CD4-positive, alpha-beta T cell treated with Interleukin-6 for 4 hours (primary cell): ENCODE measurements at regions not wholly inside any gene's neighbourhood (a gene's known extent, or its start where the extent isn't known, plus 50 kb on each side); places are given as distances from the start of the nearest gene placed in this dataset.
A peak's percentile ranks its signal among the peaks of the same experiment; 100 is the strongest.
"Not testable (repeated sequence)": the region's sequence is repeated elsewhere in the genome, so short reads cannot be mapped to it uniquely, and the experiment has no call there.

Experiments
- DNase-seq: peaks from one replicate; pipeline ENCODE4 v3.0.0-alpha.2; 2020; ENCODE audit warnings: mixed read lengths

- DNase-seq: not testable (repeated sequence)
These were observed 57.0 kb upstream of the NEUROD1 start for GRCh38 chr2:181737302-181737701.

GRCh38 chr2:181738074-181738473 lies 57.8 kb upstream of the NEUROD1 start:
- DNase-seq: no peak

DNA sequence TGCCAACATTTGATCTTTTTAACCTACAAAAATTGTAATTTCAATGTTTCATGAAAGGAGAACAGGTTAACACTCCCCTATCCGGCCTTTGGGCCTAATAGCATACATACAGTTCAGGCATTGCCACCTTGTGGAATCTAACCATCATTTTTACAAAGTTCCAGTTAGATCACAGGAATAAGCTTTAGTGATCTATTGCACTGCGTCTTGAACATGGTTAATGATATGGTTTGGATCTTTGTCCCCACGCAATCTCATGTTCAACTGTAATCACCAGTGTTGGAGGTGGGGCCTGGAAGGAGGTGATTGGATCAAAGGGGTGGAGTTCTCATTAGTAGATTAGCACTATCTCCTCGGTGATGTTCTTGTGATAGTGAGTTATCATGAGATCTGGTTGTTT lies 58.2 kb upstream of the NEUROD1 start:
- DNase-seq: no peak

GRCh38 chr2:181741756-181742155 lies 61.4 kb upstream of the NEUROD1 start:
- no peak for DNase-seq

DNA sequence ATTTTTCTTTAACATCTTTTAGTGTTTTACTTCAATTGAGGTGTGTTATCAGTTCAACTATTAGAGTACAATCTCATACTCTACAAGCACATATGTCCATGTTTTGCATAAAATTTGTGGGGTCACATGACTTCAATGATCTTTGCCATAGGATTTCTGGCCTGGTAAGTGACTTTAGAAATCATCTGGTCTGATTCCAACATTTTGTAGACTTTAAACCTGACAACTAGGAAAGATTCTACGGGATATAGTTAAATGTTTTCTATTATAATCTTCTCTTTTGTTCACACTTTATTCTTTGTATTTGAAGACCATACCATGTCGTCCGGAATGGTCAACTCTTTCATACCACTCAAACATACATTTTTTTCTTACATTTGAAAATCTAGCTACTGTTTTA lies 62.0 kb upstream of the NEUROD1 start:
- DNase-seq: no peak

DNA sequence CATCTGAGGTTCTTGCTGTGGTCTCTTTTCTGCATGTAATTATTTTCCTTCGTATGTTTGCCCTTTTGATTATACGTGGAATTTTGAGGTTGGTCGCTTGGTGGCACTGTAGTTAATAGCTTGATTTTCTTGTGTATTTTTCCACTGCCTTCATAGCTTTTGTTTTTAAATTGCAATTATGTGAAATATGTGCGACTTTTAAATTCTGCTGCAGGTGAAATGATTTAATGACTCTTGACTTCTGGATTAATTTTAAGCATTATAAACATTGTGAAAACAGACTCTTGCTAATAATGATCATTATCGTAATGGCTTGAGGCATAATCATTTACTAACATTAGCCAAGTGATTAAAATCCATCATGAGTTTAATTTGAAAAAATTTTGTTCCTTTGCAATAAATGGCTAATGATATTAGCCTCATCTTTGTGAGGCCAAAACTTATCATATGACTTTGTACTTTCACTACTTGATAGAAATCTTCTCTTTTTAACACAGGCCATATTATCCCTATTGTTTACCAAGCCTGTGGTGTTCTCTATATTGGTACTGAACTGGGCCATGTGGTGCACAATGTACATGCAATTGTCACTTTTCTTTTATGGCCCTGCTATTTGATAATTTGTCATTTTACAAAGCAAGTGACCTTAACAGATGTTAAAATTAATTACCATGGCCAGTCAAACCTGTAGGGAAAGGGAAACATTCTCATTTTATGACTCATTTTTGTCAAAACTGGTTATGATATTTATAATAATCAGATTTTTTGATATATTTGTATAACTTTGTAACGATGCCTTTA lies 62.8 kb upstream of the NEUROD1 start:
- DNase-seq: peak; percentile 25

GRCh38 chr2:181743723-181744031 lies 63.4 kb upstream of the NEUROD1 start:
- DNase-seq: no peak

DNA sequence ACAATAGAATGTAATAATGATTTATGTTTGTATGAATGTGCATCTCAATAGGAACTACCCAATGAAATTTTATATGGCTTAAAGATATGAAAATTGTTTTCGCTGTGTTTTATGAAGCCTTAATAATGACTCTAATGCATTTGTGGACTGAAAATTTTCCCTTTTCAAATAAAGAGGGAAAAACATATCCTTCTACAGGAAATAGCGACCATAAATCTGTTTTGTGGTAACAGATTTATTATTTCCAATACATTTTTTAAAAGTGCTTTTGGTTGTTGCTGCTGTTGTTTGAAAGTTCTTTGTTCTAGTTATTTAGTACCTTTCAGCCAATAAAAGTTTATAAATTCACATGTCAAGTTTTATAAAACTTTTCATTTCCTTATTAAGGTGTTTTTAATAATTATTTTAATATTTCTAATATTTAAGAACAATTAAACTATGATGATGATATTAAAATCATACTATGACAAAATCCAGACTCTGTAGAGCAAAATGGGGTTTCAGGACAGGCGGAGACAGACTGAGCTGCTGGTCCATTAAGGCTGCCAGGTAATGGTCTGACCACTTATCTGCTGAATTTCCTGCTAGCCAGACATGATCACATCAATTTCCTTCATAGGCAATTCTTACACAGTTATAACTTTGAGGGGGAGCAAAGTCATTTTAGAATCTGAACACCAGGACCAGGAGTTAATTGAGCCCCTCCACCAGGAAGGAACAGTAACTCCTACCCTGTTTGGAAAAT lies 65.7 kb upstream of the NEUROD1 start:
- no peak for DNase-seq

DNA sequence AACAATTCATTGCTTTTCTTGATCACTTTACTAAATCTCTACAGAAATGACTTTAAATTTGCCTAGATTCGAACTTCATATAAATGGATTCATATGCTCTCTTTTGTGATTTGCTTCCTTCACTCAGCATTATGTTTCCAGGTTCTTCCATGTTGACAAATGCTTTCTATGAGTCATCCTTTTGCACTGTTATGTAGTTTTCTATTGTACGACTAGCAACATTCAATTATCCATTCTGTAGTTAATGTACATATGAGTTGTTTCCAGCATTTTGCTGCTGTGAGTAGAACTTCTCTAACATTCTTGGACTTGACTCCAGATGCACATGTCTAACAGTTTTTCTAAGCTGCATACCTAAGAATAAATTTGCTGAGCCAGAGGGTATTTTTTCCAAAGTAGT lies 66.5 kb upstream of the NEUROD1 start:
- DNase-seq: no peak

GRCh38 chr2:181750305-181750704 lies 70.0 kb upstream of the NEUROD1 start:
- no peak for DNase-seq

DNA sequence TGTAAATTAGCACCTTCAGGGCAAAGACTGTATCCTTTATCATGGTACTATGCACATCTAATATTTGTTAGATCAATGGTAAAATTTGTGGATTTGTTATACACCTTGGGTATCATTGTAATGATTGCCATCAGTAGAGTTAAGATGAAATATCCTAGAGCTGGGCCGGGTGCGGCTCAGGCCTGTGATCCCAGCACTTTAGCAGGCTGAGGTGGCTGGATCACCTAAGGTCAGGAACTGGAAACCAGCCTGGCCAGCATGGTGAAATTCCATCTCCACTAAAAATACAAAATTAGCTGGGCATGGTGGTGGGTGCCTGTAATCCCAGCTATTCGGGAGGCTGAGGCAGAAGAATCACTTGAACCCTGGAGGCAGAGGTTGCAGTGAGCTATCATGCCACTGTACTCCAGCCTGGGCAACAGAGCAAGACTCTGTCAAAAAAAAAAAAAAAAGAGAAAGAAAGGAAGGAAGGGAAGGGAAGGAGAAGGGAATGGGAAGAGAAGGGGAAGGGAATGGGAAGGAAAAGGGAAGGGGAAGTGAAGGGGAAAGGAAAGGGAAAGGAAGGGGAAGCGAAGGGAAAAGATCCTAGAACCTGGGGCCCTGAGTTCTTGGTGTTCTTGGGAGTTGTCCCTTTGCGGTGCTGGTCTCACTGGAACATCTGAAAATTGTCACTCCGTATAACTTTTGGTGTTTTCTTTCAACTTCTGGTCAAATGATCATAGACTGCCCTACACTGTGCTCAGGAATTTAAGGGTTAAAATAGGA lies 71.1 kb upstream of the NEUROD1 start:
- no peak for DNase-seq

- no peak for DNase-seq
These were observed 72.0 kb upstream of the NEUROD1 start for GRCh38 chr2:181752301-181752700.

DNA sequence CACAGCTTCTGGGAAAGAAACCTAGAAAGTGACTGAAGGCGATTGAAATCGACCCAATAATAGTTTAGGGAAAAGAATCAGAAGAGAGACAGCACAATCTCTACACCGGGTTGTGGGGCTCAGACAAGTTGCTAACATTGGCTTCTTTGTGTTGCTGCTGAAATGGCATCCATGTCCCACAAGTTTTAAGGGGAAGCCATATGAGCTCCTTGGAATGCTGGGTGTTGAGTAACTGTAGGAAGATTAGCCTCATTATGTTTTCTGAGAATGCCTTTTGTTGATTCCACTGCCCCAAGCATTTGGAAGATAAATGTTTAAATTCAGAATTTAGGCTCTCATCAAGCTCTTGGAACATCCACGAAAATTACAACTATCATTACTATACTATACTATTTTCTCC lies 73.4 kb upstream of the NEUROD1 start:
- no peak for DNase-seq

GRCh38 chr2:181754105-181754504 lies 73.8 kb upstream of the NEUROD1 start:
- no peak for DNase-seq

DNA sequence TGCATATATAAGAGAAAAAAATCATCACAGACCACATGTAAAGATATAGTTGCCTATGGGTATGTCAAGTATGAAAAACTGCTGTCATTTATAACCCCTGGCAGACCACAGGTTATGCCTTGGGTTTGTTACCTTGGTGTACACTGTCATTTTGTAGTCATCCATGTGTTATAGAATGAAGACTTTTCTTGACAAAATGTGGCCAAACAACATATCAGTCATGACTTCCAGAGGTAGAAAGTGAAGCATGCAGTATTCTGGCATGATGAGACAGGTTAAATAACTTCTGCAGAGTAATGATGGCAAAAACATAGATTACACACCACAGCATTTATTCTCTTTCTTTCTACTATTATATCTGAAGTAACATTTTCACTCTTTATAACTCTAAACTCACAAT lies 74.9 kb upstream of the NEUROD1 start:
- DNase-seq: no peak

GRCh38 chr2:181760521-181760920 lies 80.2 kb upstream of the NEUROD1 start:
- DNase-seq: no peak

GRCh38 chr2:181761175-181761574 lies 80.9 kb upstream of the NEUROD1 start:
- DNase-seq: no peak

- DNase-seq: no peak
These were observed 81.7 kb upstream of the NEUROD1 start for GRCh38 chr2:181762000-181762399.

DNA sequence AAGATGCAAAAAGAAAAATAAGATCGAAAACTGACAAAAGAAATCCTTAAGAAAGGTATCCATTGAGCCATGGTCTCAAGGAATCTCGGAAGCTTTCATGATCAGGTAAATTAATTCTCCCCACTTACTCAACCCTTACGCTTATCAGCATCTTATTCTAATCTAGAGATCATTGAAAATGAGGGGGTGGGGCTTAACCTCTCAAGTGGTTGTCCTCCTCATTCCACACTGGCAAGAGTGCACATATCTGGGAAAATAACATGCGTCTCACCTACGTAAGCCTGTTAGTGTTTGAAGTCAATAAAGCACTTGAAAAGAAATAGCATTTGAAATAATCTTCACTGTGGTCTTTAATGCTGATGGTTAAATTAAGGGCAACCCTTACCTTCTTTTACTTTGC lies 82.5 kb upstream of the NEUROD1 start:
- DNase-seq: no peak

DNA sequence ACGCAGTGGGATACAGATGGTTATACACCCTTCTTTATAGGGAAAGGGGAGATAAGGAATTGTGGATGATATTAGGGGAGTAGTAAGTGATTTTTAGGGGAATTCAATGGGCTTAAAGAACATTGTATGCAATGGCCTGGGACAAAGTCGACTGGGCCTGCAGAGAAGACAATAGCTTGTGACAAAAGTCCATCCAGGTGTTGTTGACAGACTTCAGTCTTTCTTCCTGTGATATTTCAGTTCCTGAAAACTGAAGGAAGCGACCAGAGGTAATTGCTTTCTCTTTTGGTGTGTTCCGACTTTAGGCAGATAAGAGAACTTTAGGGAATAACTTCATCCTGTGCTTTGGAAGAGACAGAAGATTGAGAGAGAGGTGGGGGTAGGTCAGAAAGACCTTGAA lies 83.1 kb upstream of the NEUROD1 start:
- DNase-seq: no peak

- DNase-seq: no peak
These were observed 84.0 kb upstream of the NEUROD1 start for GRCh38 chr2:181764095-181764963.

DNA sequence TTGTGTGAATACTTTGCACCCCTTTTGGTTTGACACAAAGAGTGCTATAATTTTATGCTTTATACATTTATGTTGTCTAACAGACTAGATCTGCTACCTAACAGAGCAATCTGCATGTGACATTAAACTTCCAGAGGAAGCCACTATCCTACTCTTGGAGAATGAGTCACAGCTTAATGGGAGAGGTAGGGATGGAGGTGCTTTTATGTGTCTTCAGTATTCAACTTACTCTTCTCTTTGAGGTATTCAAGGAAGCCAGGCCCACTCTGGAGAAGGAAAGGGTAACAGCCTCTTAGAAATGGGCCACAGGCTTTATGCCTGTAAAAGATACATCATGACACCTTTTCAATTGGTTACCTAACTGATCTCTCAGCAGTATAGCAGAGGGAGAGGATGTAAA lies 85.8 kb upstream of the NEUROD1 start:
- no peak for DNase-seq

GRCh38 chr2:181770150-181770549 lies 89.8 kb upstream of the NEUROD1 start:
- DNase-seq: no peak
